ENCODE measurements at regions not wholly inside any gene's neighbourhood (a gene's known extent, or its start where the extent isn't known, plus 50 kb on each side); places are given as distances from the start of the nearest gene placed in this dataset.

DNA sequence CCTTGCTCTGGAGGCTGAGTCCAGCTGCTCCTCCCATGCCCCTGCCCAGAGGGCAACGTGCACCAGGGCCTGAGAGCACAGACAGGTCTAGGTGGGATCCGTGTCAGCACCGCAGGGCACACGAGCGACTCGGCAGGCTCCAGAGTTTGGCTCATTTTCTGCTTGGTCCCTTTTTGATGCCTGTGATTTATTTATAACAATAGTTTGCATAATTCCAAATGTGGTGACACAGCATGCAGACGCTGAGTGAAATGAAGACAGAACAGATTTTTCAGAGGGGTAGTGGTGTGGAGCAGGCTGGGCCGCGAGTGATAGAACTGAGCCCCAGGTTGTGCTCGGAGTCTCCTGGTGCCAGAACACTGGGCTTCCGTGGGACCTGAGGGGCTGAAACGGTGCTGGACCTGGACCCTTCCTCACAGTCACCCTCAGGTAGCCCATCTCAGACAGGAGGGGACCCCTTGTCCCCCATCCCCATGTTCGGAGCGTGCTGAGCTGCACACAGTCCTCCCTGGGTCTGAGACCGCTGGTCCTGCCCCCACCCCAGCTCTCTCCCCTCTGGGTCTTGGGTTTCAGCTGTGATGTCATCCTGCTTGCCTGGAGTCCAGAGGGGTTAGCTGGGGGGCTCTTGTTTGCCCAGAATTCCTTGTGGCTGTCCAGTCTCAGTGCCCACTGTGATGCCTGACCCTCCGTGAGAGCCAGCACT, 95.9 kb downstream of the METRNL start:
- DNase-seq, result no peak
- Histone ChIP-seq H3K4me1 (replicated peaks; ENCODE audit: insufficient read depth) (no peaks in the 10 kb centered on the region), H3K4me2 (no peak overlapping the region), H3F3A (ENCODE audit: insufficient read depth, low read depth) (no peaks in the 10 kb centered on the region), H3K4me3 (no peak overlapping the region), H3K27me3 (ENCODE audit: insufficient read depth, low read depth) (no peaks in the 10 kb centered on the region), H3K79me2 (ENCODE audit: low read depth) (no peaks in the 10 kb centered on the region), H3K9me2 (ENCODE audit: insufficient read depth) (no peaks in the 10 kb centered on the region), H2AFZ (no peak overlapping the region), H3K36me3 (ENCODE audit: low read depth) (no peaks in the 10 kb centered on the region), H3K27ac (no peak overlapping the region), H3K9me3 (ENCODE audit: insufficient read depth, low read depth) (no peaks in the 10 kb centered on the region), H4K20me1 (ENCODE audit: insufficient read depth) (no peaks in the 10 kb centered on the region)
- ChIA-PET POLR2A (ENCODE audit: unreplicated experiment) (no interaction called here), CTCF (no interaction called here)
- TF ChIP-seq, protein P1, sequence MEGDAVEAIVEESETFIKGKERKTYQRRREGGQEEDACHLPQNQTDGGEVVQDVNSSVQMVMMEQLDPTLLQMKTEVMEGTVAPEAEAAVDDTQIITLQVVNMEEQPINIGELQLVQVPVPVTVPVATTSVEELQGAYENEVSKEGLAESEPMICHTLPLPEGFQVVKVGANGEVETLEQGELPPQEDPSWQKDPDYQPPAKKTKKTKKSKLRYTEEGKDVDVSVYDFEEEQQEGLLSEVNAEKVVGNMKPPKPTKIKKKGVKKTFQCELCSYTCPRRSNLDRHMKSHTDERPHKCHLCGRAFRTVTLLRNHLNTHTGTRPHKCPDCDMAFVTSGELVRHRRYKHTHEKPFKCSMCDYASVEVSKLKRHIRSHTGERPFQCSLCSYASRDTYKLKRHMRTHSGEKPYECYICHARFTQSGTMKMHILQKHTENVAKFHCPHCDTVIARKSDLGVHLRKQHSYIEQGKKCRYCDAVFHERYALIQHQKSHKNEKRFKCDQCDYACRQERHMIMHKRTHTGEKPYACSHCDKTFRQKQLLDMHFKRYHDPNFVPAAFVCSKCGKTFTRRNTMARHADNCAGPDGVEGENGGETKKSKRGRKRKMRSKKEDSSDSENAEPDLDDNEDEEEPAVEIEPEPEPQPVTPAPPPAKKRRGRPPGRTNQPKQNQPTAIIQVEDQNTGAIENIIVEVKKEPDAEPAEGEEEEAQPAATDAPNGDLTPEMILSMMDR (conservative IDR thresholded peaks at IDR 0.05), result no peak
- TF ChIP-seq EZH2 (IDR thresholded peaks at IDR 0.05; ENCODE audit: low read depth), result no peak
- intact Hi-C loops (cut with micrococcal nuclease; ENCODE audit: unreplicated experiment), result no loop called here
- no TSS peak for BruUV-seq (replicated peaks)

DNA sequence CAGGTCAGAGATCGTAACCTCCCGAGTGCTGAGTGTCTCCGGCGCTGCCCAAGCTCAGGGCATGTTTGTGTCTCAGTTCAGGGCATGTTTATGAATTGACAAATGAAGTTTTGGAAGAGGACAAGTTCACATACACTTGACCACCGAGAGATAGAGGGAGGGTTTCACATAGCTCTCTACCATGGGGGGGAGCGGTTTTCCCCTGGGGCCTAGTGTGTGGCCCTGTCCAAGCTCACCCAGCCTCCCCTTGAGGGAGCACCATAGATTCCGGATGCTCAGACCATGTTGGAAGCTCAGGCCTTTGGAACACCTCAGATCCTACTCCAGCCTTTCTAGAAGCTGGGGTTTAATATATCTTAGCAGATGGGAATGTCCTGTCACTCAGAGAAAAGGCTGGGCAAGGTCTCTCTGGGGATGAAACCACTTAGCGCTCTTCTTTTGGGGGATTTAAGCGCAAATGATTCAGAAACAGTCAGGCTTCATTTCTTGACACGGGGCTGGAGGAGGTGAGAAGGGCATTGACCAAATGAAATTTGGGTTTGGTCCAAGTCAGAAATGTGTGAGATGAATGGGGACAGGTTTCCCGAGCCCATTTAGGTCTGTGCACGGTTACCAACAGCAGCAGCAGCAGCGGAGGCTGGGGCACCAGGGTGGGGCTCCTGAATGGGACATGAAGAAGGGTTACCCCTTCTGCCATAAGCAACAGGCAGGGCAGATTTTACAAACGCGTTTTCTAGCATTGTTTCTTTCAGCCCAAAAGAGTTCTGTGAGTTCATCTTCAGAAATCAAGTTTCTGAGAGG, 96.6 kb downstream of the METRNL start:
- CTCF ChIA-PET, result no interaction called here

DNA sequence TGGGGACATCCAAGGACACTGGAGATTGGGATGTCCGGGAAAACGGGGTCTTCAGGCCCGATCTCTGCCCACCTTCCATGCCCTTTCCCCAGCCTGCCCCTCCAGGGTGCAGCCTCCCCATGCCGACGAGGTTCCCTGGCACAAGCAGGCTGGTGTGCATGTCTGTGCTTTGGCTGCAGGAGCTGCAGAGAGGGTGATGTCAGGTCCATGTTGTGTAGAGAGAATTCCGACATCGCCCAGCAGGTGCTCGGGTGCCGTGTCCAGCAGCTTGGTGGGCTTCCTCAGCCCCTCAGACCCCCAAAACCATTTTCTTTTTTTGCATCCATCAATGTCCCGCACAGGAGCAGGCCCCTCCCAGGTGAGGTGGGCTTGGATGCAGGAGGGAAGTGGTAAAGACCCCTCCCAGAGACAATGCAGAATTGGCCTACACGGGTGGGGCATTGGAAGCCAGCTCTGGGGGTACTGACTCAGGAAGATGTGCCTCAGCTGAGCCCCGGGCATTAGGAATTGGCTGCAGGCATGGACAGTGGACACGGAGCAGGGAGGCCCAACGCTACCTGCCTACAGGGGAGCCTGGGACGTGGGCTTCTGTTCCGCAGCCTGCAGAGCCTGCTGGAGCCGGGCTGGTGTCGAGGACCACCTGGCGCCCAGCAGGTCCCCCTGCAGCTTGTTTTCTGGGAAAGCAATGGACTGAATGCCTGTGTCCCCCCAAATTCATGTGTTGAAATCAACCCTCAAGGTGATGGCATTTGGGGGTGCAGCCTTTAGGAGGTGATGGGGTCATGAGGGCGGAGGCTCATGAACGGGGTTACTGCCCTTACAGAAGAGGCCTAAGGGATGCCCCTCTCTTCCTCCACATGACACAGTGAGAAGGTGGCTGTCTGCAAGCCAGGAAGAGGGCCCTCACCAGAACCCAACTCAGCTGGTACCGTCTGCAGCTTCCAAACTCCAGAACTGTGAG, 97.5 kb downstream of the METRNL start:
- Histone ChIP-seq H2AFZ (no peak overlapping the region), H3K27me3 (ENCODE audit: insufficient read depth, low read depth) (no peaks in the 10 kb centered on the region), H3F3A (ENCODE audit: insufficient read depth, low read depth) (no peaks in the 10 kb centered on the region), H3K4me3 (no peak overlapping the region), H3K4me1 (replicated peaks; ENCODE audit: insufficient read depth) (no peaks in the 10 kb centered on the region), H3K9me3 (ENCODE audit: insufficient read depth, low read depth) (no peaks in the 10 kb centered on the region), H3K36me3 (ENCODE audit: low read depth) (no peaks in the 10 kb centered on the region), H4K20me1 (ENCODE audit: insufficient read depth) (no peaks in the 10 kb centered on the region), H3K9me2 (ENCODE audit: insufficient read depth) (no peaks in the 10 kb centered on the region), H3K4me2 (no peak overlapping the region), H3K27ac (no peak overlapping the region), H3K79me2 (ENCODE audit: low read depth) (no peaks in the 10 kb centered on the region)
- ChIA-PET POLR2A (ENCODE audit: unreplicated experiment) (no interaction called here), CTCF (no interaction called here)
- BruUV-seq (replicated peaks), result no TSS peak
- TF ChIP-seq, protein P1 (conservative IDR thresholded peaks at IDR 0.05), result no peak
- TF ChIP-seq EZH2 (IDR thresholded peaks at IDR 0.05; ENCODE audit: low read depth), result no peak
- no peak for DNase-seq
- intact Hi-C loops (cut with micrococcal nuclease; ENCODE audit: unreplicated experiment), result no loop called here

More for the DNA sequence above, 96.6 kb downstream of the METRNL start:
- no peak for DNase-seq
- H4K20me1 ChIP-seq (ENCODE audit: insufficient read depth), result no peaks in the 10 kb centered on the region
- no peaks in the 10 kb centered on the region for H3K79me2 ChIP-seq (ENCODE audit: low read depth)
- no peak overlapping the region for H2AFZ ChIP-seq
- H3K4me1 ChIP-seq (replicated peaks; ENCODE audit: insufficient read depth), result no peaks in the 10 kb centered on the region
- H3K4me3 ChIP-seq, result no peak overlapping the region
- H3K27ac ChIP-seq, result no peak overlapping the region
- intact Hi-C loops (cut with micrococcal nuclease; ENCODE audit: unreplicated experiment), result no loop called here
- H3K36me3 ChIP-seq (ENCODE audit: low read depth), result no peaks in the 10 kb centered on the region
- H3K9me3 ChIP-seq (ENCODE audit: insufficient read depth, low read depth), result no peaks in the 10 kb centered on the region
- TF ChIP-seq EZH2 (IDR thresholded peaks at IDR 0.05; ENCODE audit: low read depth), result no peak
- TF ChIP-seq, protein P1 (conservative IDR thresholded peaks at IDR 0.05), result no peak
- H3K9me2 ChIP-seq (ENCODE audit: insufficient read depth), result no peaks in the 10 kb centered on the region
- POLR2A ChIA-PET (ENCODE audit: unreplicated experiment), result no interaction called here
- no peaks in the 10 kb centered on the region for H3F3A ChIP-seq (ENCODE audit: insufficient read depth, low read depth)
- H3K4me2 ChIP-seq, result no peak overlapping the region
- H3K27me3 ChIP-seq (ENCODE audit: insufficient read depth, low read depth), result no peaks in the 10 kb centered on the region
- BruUV-seq (replicated peaks), result no TSS peak

Data from PC-9 (cell line).